GDM1 (cell line): ENCODE measurements at regions not wholly inside any gene's neighbourhood (a gene's known extent, or its start where the extent isn't known, plus 50 kb on each side); places are given as distances from the start of the nearest gene placed in this dataset.

Experiments
- DNase-seq: peaks from one replicate; lab custom pipeline; 2025; lab: John Stamatoyannopoulos, UW

DNA sequence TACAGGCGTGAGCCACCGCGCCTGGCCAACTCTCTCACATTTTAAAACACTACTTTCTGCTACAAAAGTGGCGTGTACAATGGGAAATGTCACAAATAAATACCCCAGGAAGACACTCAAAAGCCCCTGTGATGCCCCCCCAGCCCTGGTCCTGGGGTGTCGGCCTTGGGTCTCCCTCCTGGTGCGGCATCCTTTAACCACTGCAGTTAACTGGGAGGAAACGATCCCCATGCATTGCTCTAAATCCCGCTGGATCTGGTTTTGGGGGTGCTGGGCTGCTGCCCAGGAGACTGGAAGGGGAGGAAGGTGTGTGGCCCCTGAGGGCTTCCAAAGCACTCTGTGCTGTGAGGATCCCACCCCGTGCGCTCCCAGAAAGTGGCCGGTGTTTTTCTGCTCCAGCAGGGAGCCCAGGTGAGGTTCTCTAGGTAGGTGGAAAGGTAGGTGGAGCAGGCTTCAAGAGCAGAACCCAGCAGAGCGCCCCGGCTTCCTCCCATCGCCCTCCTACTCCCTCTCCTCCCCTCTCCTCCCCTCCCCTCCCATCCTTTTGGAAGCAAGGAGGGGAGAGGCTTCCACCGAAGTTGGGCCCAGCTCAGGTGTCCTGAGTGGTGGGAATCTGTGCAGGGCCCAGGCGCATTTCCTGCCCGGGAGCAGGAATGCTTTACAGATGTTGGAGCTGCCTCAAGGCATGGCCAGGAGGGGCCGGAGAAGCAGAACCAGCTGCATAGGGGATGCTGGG is 363.3 kb downstream of the SEC14L1 start:
- no peak for DNase-seq

DNA sequence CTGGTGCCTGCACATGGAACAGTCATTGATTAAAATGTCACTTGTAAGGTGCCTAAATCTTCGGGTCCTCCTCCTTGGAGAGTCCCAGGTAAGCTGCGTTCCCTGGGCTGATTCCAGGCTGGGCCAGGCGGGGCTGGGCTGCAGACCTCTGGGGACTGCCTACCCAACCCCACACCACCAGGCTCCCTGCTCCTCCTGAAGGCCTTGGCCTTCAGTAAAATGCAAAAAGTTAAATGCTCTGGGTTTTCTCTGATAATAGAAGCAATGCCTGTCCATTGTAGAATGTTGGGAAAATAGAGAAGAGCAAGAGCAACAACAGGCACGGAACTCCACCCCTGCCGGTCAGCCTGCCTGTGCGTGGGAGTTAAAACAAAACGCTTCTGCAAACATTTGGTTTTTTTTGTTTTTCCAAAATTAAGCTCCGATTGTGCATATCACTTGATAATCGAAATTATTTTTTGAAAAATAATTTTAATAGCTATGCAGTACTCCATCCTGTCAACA is 363.9 kb downstream of the SEC14L1 start:
- DNase-seq, result no peak

DNA sequence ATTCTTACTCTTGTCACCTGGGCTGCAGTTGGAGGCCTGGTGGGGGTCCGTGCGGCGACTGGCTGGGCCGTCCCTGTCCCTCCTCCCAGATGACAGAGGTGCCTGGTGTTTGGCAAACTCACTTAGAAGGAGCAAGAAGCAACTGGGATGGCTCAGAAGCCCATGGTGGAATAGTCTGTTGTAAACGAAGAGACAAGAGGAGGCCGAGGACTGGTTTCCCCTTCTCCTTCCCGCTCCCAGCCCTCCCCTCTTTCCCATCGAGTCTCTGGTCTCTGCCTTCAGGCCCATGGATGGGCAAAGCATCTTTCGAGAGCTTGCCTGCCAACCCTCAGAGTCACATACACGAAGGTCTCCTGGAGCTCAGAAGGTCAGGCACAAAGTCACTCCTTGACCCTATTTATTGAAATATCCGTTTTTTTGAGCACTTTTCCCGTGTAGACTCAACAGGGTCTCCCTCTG is 364.4 kb downstream of the SEC14L1 start:
- no peak for DNase-seq

DNA sequence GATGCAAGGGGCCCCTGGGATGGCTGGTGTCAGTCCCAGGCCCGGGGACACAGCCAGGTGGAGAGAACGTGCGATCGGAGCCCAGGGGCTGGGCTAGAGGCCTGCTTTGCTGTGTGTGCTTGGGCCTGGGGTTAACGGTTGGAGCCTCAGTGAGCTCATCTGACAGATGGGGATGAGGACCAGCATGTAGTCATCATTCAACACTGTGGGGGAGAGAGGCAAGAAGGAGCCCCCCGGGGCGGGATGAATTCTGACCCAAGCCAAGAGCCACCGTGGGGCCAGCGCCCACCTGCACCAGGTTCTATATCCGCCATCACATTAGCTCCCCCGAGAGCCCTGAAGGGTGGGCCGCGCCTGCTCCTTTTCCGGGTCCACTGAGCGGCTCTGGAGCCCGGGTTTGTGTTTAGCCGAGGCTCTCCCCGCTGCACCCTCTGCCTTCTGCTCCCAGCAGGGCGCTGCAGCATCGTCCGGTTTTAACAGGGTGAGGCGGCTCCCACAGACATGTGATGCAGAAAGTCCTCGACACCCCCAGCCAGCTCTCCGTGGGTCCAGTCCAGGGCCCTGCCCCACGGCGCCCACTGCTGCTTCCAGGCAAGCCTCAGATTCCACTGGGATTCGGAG is 365.7 kb downstream of the SEC14L1 start:
- DNase-seq, result no peak

DNA sequence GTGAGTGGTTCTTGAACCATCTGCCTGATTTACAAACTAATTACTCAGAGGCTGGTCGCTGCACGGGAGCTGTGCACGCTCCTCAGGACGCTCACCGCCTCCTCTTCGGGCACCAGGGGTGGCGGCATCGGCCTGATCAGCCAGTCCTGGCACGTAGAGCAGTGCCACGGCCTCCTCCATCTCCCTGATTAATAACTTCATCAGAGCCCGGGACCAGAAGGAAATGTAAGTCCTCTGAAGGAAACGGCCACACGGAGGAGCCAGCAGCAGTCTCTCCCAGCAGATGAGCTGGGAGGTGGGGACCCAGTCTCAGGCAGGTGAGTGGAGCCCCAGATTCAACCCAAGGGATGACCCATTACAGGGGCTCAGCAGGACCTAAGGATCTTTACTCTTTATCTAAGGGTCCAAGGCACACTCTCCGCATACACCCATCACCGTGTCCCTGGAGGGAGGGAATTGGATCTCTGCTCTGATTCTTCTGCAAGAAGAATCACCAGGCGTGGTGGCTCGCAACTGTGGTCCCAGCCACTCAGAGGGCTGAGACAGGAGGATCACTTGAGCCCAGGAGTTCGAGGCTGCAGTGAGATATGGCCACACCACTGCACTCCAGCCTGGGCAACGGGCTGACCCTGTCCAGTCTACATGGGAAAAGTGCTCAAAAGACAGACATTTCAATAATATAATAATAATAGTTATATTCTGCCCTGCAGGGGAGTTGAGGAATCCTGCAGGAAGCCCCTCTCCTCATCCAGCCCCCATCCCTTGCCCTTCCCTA is 366.5 kb downstream of the SEC14L1 start:
- DNase-seq, result no peak

DNA sequence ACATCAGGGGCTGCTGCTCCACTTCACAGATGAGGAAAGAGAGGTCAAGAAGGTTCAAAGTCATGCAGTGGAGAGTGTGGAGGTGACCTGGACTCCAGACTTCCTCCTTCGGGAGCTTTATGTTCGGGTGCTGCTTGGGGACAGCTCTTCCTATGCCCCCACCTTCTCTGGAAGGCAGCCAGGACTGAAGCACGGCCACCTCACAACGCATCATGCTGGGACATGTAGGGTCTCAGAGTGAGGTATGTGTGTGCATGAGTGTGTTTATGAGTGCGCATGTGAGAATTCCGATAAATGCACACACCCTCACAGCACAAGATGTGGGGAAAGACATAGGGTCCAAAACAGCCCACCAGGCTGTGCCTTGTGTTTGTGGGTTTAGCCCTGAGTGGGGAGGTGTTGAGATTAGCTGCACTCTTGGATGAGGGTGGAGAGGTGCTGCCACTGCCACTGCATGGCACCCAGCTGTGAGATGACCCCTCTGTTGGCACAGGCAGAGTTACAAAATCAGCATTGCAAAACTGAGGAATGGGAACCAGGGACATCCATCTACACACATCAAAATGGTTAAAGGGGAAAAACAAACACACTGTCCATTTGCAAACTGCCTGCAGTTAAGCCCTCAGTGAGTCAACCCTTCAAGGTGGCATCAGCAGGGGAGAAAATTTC is 367.4 kb downstream of the SEC14L1 start:
- no peak for DNase-seq

DNA sequence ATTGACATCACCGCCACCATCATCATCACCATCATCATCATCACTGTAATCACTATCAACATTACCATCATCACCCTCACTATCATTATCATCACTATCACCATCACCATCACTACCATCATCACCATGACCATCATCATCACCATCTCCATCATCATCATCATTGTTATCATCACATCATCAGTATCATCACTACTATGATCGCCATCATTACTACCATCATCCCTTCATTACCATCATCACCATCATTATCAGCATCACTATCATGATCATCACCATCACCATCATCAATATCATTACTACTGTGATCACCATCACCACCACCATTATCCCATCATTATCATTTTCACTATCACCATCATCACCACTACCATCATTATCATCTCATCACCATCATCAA is 368.3 kb downstream of the SEC14L1 start:
- DNase-seq, result no peak

DNA sequence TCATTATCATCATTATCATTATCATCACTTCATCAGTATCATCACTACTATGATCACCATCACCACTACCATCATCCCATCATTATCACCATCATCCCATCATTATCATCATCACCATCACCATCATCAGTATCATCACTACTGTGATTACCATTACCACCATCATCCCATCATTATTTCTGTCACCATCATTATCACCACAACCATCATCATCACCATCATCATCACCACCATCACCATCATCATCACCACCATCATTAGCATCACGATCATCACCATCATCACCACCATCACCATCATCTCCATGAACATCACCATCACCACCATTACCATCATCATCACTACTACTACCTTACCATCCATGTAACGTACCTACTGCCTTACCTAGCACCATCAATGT is 368.8 kb downstream of the SEC14L1 start:
- no peak for DNase-seq

DNA sequence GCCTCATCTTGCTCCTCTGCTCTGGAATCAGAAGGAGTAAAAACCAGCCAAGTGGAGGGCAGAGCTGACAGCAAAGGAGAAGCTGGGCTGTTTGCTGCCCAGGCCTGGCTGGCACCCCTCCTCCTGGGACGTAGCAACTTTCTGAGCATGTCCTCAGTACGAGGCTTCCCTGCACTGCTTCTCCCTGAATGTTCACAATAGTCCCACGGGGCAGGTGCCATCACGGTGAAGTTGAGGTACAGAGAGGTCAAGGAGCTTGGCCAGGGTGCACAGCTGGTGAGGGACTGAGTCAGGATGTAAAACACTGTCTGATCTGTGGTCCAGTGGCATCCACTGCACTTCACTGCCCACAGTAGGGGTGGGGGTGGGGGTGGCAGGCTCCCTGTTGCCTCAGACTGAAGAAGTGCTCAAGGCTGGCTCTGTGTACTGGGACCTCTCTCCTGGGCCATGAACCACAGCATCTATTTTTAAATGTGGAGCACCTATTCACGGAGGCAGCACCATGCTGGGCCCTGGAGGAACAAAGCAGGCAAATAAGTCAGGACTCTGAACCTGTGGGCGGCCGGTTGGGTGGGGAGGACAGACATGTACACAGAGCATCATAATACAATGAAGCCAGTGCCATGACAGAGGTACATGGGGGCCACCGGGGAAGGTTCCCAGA is 369.5 kb downstream of the SEC14L1 start:
- DNase-seq, result no peak

DNA sequence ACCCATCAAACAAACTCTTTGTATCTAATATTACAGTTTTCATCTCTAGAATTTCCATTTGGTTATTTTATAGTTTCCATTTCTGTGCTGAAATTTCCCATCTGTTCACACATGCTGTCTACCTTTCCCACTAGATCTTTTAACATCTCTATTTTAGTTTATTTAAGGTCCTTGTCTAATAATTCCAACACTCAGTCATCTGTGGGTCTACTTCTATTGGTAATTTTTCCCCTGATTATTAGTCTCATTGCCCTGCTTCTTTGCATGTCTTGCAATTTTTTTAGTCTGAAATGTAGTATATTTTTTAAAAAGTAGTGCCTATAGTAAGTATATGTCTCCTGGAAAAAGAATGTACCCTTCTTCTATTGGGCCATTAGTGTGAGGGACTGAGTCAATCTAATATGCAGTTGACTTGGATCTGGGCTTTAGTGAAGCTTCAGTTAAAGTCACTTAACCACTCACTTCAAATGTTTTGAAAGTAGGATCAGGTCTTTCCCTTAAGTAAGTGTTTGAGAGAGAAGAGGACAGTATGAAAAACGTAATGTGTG is 370.8 kb downstream of the SEC14L1 start:
- no peak for DNase-seq

DNA sequence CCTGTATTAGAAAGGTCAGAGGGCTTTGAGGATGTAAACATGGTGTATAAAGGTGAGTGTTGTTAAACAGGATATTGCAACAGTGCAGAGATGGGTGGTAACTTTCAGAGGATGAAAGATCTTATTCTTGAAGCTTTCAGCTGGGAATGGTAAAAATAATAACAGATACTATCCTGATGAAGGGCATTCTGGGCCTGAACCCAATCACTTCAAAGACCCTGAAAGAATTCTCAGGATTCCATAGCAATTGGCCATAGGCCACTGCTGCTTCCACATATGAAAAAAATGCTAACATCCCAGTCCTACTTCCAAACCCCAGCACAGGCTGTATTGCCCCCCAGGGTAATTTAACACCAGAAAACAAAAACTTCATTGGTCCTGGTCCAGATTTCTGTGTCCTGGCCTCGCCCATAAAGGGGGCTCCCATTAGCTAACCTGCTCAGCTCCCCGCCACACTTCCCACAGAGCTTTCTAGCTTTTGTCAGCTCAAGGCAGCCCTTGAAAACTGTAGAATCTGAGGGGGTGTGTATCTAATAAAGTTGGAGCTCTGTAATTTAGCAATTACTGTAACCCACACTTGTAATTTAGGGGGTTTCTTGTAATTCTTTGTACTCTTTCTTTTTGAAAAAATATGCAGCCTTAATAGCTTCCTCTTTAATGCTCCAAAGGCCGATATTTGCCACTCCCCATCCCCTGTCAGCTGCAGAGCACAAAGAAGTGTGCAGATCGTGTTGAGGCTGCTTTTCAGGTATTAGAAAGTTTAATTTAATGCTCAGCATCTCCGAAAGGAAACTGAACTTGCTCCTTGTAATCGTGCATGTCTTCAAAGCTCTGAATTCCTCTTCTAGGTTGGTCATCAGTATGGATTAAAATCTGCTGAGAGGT is 371.5 kb downstream of the SEC14L1 start:
- DNase-seq, result no peak

DNA sequence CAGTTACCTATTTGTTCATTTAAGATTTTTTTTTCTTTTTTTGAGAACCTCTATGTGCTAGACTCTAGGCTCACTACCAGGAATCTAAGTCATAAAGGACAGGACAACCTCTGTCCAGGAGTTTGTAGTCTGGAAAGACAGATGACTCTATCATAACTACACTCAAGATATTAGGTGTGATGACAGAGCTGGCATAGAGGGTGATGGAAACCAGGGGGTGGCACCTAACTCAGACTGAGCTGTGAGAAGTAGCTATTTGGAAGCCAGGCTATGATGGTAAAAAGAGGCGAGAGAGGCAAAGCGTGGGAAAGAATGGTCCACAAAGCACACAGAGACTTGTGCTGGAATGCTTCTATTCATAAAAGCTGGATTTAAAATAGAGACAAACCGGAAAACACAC is 372.3 kb downstream of the SEC14L1 start:
- no peak for DNase-seq

DNA sequence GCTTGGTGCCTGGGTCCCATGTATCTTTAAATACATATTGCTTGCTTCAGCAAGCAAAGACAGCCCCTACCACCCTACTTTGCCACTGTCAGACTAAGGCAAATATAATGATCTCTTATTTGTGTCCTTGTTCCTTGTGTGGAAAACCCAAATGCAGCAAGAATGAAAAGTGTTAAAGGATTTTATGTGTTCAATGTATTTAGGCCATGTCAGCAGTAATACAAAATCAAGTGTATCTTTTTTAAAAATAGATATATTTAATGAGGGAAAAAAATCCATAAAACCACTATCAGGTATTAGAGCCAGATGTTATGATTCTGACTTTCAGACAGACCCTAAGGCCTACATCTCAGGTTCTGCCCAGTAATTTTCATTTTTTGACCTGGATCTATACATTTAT is 374.5 kb downstream of the SEC14L1 start:
- DNase-seq, result no peak

DNA sequence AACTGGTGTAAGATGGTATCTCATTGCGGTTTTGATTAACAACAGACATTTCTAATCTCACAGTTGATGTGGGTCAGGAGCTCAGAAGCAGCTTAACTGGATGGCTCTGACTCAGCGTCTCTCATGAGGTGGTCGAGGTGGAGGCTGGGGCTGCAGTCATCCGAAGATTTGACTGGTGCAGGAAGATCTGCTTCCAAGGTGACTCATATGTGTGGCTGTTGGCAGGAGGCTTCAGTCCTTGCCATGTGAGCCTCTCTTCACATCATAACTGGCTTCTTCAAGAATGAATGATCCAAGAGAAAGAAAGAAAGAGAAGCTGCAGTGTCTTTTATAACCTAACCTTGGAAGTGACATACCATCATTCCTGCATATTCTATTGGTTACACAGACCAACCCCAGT is 376.1 kb downstream of the SEC14L1 start:
- DNase-seq, result no peak

DNA sequence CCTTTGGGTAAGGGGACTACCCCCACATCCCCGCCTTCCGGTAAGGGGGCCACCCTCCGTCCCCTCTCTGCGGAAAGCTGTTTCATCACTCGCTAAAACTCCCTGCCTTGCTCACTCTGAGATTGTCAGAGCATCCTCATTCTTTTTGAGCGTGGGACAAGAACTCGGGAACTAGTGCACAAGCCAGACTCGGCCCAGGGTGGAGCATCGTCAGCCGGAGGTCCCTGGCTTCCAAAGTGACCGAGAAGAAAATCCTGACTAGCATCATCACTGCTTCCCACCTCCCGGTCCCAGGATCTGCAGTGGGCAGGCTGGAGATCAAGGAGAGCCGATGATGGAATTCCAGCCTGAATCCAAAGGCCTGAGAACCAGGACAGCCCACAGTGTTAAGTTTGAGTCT is 380.3 kb downstream of the SEC14L1 start:
- no peak for DNase-seq

DNA sequence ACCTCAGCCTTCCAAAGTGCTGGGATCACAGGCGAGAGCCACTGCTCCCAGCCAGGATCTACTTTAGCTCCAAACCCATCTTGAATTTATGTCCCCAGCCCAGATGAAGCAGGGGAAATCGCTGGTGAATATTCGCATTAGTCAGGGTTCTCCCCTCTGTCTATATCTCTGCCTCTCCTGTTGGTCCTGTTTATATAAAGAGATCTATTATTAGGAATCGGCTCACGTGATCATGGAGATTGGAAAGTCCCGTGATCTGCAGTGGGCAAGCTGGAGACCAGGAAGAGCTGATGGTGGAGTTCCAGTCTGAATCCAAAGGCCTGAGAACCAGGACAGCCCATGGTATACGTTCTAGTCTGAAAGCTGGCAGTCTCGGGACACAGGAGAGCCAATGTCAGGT is 382.8 kb downstream of the SEC14L1 start:
- no peak for DNase-seq

DNA sequence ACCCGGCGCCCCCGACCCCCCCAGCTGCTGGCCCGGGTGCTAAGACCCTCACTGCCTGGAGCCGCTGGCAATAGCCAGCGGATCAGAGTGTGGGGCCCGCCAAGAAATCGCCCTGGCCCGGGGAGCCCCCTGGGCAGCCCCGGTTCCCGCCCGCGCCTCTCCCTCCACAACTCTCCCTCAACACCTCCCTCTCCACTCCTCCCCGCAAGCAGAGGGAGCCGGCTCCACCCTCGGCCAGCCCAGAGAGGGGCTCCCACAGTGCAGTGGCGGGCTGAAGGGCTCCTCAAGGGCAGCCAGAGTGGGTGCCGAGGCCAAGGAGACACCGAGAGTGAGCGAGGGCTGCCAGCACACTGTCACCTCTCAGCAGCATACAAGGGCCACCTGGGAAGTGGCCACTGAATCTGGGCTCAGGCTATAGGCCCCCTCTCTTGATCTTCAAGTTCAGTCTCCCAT is 385.5 kb downstream of the SEC14L1 start:
- no peak for DNase-seq

DNA sequence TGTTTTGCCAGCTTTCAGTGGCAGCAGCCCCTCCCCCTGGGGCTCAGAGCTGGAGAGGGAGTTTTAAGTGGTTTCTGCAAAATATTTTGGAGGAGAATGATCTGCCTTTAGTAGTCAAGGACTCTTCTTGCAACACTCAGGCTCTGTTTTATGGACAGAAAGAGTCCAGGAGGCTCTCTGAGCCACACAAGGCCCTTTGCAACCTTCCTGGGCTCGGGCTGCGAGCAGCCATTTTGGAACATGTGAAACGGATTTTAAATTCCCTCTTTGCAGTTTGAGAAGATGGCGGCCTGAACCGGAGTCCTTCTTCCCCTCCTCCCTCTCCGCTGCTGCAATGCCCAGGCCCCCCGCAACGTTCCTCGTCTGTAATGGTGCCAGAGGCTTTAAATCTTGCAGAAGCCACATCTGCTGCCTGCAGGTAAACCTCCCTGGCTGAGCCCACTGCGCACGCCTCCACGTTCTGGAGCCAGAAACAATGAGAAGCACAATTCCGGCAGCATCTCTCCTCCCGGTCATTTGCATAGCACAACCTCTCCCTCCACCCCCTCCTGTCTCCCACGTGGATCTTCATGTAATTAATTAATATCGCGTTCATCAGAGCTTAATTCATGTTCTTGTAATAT is 386.1 kb downstream of the SEC14L1 start:
- no peak for DNase-seq

DNA sequence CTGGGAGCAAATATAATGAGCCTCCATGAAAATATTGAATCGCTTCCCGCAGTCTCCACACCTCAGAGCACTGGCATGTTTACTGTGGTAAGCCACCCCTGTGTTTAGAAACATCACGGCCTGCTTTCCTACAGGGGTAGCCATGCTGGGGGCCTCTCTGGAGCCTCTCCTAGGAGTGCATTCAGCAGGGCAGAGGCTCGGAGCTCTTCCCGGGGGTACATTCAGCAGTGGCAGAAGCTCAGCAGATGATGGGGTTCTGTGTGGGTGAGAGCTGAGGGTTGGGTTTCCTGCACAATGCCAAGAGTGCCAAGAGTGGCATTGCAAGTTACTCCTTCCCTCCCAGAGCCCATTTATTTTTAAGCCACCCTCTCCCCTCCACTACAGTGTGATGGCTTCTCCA is 386.6 kb downstream of the SEC14L1 start:
- no peak for DNase-seq
